ENCODE measurements at regions not wholly inside any gene's neighbourhood (a gene's known extent, or its start where the extent isn't known, plus 50 kb on each side); places are given as distances from the start of the nearest gene placed in this dataset.

DNA sequence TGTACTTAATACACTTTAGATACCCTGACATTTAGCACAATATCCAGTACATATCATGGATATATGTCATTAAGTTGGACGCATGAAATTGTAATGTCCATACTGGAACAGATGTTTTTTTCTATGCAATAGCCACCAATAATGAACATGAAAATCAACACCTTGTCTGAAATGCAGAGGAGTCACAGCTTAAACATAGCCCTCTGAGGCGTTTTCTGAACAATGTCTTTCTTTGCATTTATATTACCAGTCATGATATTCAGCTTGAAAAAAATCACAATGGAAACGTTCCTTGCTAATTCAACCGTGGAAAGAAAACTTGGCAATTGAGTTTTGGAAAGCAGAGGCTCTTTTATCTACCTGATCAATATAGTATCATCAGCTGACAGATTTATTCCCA, 86.7 kb upstream of the COL11A1 start:
- in situ Hi-C loops (cut with MboI; ENCODE audit: low sequenced_read_pairs in 4 of 4) (no loop called here), intact Hi-C loops (cut with DNase I; ENCODE audit: low total_unique reads) (no loop called here)
- H3K9me3 ChIP-seq = no peaks in the 10 kb centered on the region
- H3K4me3 ChIP-seq = no peak overlapping the region
- H3K4me1 ChIP-seq = no peaks in the 10 kb centered on the region
- H3K36me3 ChIP-seq = no peaks in the 10 kb centered on the region
- no peak overlapping the region for H3K27ac ChIP-seq
- H3K27me3 ChIP-seq = no peaks in the 10 kb centered on the region
- no peak for DNase-seq
- ATAC-seq = no peak
- no peak for TF ChIP-seq POLR2A (IDR thresholded peaks at IDR 0.05)
- TF ChIP-seq, protein P1, sequence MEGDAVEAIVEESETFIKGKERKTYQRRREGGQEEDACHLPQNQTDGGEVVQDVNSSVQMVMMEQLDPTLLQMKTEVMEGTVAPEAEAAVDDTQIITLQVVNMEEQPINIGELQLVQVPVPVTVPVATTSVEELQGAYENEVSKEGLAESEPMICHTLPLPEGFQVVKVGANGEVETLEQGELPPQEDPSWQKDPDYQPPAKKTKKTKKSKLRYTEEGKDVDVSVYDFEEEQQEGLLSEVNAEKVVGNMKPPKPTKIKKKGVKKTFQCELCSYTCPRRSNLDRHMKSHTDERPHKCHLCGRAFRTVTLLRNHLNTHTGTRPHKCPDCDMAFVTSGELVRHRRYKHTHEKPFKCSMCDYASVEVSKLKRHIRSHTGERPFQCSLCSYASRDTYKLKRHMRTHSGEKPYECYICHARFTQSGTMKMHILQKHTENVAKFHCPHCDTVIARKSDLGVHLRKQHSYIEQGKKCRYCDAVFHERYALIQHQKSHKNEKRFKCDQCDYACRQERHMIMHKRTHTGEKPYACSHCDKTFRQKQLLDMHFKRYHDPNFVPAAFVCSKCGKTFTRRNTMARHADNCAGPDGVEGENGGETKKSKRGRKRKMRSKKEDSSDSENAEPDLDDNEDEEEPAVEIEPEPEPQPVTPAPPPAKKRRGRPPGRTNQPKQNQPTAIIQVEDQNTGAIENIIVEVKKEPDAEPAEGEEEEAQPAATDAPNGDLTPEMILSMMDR (IDR thresholded peaks at IDR 0.05 in 4 of 5, conservative IDR thresholded peaks at IDR 0.05 in 1 of 5) = no peak

DNA sequence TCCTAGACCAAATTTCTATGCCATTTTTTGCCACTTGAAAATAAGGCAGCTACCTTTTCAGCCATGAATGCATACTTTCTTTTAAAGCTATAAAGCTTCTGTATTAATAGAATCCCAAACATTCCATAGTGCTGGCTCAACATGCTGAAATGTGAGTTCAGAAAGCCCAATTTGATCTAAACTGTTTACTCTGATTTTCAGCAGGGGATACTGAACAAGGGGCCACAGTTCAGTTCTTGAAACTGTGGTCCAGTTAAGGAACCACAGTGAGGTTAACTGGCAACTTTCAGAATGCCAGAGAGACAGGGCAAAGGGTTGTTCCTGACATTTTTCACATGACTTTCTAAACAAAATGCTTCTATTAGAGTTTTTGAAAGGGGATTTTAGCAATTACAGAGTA, 85.7 kb upstream of the COL11A1 start:
- in situ Hi-C loops (cut with MboI; ENCODE audit: low sequenced_read_pairs in 4 of 4) = no loop called here
- intact Hi-C loops (cut with DNase I; ENCODE audit: low total_unique reads) = no loop called here
- no peaks in the 10 kb centered on the region for H3K9me3 ChIP-seq

DNA sequence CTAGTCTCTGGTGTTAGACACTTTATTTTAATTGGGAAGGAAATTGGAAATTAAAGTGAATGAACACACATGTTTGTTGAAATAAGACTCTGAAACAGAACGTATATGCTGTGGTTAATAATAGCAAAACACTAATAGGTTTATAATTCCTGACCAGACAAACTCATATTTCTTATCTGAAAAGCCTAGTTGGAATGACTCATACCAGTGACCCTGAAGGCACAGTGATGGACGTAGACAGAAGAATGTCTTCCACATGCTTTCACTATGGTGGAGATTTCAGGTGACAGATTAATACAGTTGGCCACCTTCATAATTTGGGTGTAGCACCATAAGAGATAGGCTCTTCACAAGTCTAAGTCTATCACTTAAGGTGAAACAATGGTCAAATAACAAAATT, 83.0 kb upstream of the COL11A1 start:
- no peak for ATAC-seq
- H3K27me3 ChIP-seq = no peaks in the 10 kb centered on the region

More for the DNA sequence above, 85.7 kb upstream of the COL11A1 start:
- H3K36me3 ChIP-seq = no peaks in the 10 kb centered on the region
- ATAC-seq (no peak), DNase-seq (no peak)
- TF ChIP-seq POLR2A (IDR thresholded peaks at IDR 0.05) = no peak
- TF ChIP-seq, protein P1 (IDR thresholded peaks at IDR 0.05 in 4 of 5, conservative IDR thresholded peaks at IDR 0.05 in 1 of 5) = no peak
- no peaks in the 10 kb centered on the region for H3K27me3 ChIP-seq
- no peaks in the 10 kb centered on the region for H3K4me1 ChIP-seq
- no peak overlapping the region for H3K4me3 ChIP-seq
- H3K27ac ChIP-seq = no peak overlapping the region

DNA sequence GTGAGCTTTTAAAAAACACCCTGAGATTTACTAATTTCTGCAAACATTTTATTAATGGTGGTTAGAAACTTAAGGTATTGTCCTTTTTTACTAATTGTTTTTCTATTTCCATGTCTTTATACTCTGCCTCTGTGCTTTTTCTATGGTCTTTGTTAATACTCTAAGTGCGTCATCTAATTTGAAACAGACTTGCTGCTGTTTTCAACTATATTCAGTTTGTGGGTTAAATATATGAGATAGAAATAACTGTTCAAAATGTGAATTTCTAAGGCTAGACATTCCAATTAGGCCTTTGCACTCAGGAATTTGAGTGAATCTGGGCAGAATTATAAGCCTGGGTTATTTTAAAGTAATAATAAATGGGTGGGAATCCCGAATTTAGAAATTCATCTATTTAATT, 82.4 kb upstream of the COL11A1 start:
- no peak for ATAC-seq
- in situ Hi-C loops (cut with MboI; ENCODE audit: low sequenced_read_pairs in 4 of 4) = no loop called here
- Histone ChIP-seq H3K4me3 (no peak overlapping the region), H3K36me3 (no peaks in the 10 kb centered on the region), H3K9me3 (no peaks in the 10 kb centered on the region), H3K27ac (no peak overlapping the region), H3K4me1 (no peaks in the 10 kb centered on the region), H3K27me3 (no peaks in the 10 kb centered on the region)
- intact Hi-C loops (cut with DNase I; ENCODE audit: low total_unique reads) = no loop called here
- no peak for TF ChIP-seq POLR2A (IDR thresholded peaks at IDR 0.05)
- TF ChIP-seq, protein P1 (IDR thresholded peaks at IDR 0.05 in 4 of 5, conservative IDR thresholded peaks at IDR 0.05 in 1 of 5) = no peak
- no peak for DNase-seq

More for the DNA sequence above, 83.0 kb upstream of the COL11A1 start:
- no peaks in the 10 kb centered on the region for H3K4me1 ChIP-seq
- intact Hi-C loops (cut with DNase I; ENCODE audit: low total_unique reads) = no loop called here
- DNase-seq = no peak
- H3K9me3 ChIP-seq = no peaks in the 10 kb centered on the region
- no peak overlapping the region for H3K4me3 ChIP-seq
- TF ChIP-seq, protein P1 (IDR thresholded peaks at IDR 0.05 in 4 of 5, conservative IDR thresholded peaks at IDR 0.05 in 1 of 5) = no peak
- TF ChIP-seq POLR2A (IDR thresholded peaks at IDR 0.05) = no peak
- in situ Hi-C loops (cut with MboI; ENCODE audit: low sequenced_read_pairs in 4 of 4) = no loop called here
- no peak overlapping the region for H3K27ac ChIP-seq
- H3K36me3 ChIP-seq = no peaks in the 10 kb centered on the region

- no peak overlapping the region for H3K4me3 ChIP-seq
- TF ChIP-seq, protein P1 (IDR thresholded peaks at IDR 0.05 in 4 of 5, conservative IDR thresholded peaks at IDR 0.05 in 1 of 5) = no peak
- no peak for TF ChIP-seq POLR2A (IDR thresholded peaks at IDR 0.05)
- no peaks in the 10 kb centered on the region for H3K9me3 ChIP-seq
- DNase-seq (no peak), ATAC-seq (no peak)
- intact Hi-C loops (cut with DNase I; ENCODE audit: low total_unique reads) (no loop called here), in situ Hi-C loops (cut with MboI; ENCODE audit: low sequenced_read_pairs in 4 of 4) (no loop called here)
- H3K4me1 ChIP-seq = no peaks in the 10 kb centered on the region
- H3K27me3 ChIP-seq = no peaks in the 10 kb centered on the region
- no peaks in the 10 kb centered on the region for H3K36me3 ChIP-seq
- H3K27ac ChIP-seq = no peak overlapping the region
Observed at GRCh38 chr1:103187673-103188072, 79.4 kb upstream of the COL11A1 start.

Data from gastrocnemius medialis (tissue), 4 donors.